ENCODE measurements at regions not wholly inside any gene's neighbourhood (a gene's known extent, or its start where the extent isn't known, plus 50 kb on each side); places are given as distances from the start of the nearest gene placed in this dataset.
"Not testable (repeated sequence)": the region's sequence is repeated elsewhere in the genome, so short reads cannot be mapped to it uniquely, and the experiment has no call there.

- intact Hi-C loops (cut with micrococcal nuclease) = no loop called here
- Histone ChIP-seq H2AFZ (ENCODE audit: insufficient read depth, low read depth, low read length, poor library complexity, severe bottlenecking) (no peak overlapping the region), H3K9me3 (ENCODE audit: control extremely low read depth in 1 of 3, control insufficient read depth in 2 of 3, insufficient read depth in 1 of 3, low read length in 2 of 3) (peaks cover 1 to 11% (median 9%) of the 10 kb centered on the region in 3 donors), H3K9ac (ENCODE audit: low read length) (no peak overlapping the region), H3K79me2 (ENCODE audit: control insufficient read depth, insufficient read depth, low read length) (no peaks in the 10 kb centered on the region), H3K36me3 (replicated peaks in 1 of 2; ENCODE audit: control extremely low read depth in 1 of 2, control insufficient read depth in 1 of 2, extremely low read depth in 1 of 2, insufficient read depth in 2 of 2, low read length in 1 of 2) (no peaks in the 10 kb centered on the region), H3K4me2 (replicated peaks; ENCODE audit: low read depth, low read length, poor library complexity, severe bottlenecking) (no peak overlapping the region), H3K27me3 (replicated peaks in 1 of 4; ENCODE audit: control extremely low read depth in 1 of 4, control insufficient read depth in 3 of 4, insufficient read depth in 4 of 4, low read length in 3 of 4) (no peaks in the 10 kb centered on the region), H3K4me1 (ENCODE audit: control insufficient read depth in 2 of 2, insufficient read depth in 2 of 2, low read length in 2 of 2) (no peaks in the 10 kb centered on the region), H4K20me1 (ENCODE audit: control insufficient read depth, insufficient read depth, low read length, poor library complexity, severe bottlenecking) (no peaks in the 10 kb centered on the region), H3K4me3 (ENCODE audit: control extremely low read depth in 1 of 5, extremely low read depth in 1 of 5, insufficient read depth in 1 of 5, low read depth in 2 of 5, low read length in 4 of 5) (no peak overlapping the region), H3K27ac (ENCODE audit: low read length in 2 of 2) (no peak overlapping the region)
- Mint-ChIP-seq H3K9me3 (ENCODE audit: insufficient read depth) (peaks cover 12% of the 10 kb centered on the region), H3K27ac (no peak overlapping the region), H3K27me3 (no peaks in the 10 kb centered on the region), H3K4me3 (no peak overlapping the region), H3K4me1 (no peaks in the 10 kb centered on the region)
- ChIA-PET POLR2A (no interaction called here), CTCF (no interaction called here)
- no peak for DNase-seq
- no peak for ATAC-seq (ENCODE audit: low read depth)
- 100% methylated on average over 1 of the region's 1 CpG for WGBS (ENCODE audit: insufficient coverage)
- TF ChIP-seq CTCF (IDR thresholded peaks at IDR 0.05) = no peak
- TF ChIP-seq EZH2 (IDR thresholded peaks at IDR 0.05; ENCODE audit: borderline replicate concordance, insufficient read depth, low read depth, low read length, poor library complexity, severe bottlenecking) = no peak
Measured at GRCh38 chr2:40020997-40021396, 241.9 kb upstream of the THUMPD2 start.

DNA sequence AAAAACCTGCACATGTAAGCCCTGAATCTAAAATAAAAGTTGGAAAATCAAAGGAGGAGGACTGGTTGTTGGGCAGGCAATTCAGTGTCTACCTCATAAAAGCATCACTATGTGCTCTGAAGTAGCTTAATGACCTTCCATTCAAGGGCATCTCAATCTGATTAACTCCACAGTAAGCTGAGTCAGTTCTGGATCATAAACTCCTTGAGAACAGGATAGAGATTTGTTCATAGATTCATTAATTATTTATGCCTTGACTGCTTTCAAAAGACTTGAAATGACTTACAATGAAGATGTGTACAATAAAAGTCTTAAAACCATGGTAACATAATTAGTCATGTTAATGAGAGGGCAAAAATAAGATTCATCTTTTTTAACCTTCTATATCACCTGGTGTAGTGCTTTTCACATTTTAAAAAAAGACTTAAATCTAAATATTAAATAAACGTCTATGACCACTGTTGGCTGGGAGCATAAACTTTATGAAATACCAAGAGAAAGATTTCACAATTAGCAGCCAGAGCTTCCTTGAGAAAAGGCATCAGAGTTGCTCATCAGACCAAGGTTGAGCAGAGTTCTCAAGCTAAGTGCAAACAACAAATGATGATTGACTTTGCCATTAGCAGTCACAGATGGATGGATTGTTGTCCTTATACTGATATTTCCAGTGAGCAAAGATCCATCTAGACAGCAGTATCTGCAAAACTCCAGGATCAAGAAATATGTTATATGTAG lies 237.3 kb upstream of the THUMPD2 start:
- no peaks in the 10 kb centered on the region for H3K79me2 ChIP-seq (ENCODE audit: control insufficient read depth, insufficient read depth, low read length)
- no peaks in the 10 kb centered on the region for H3K27me3 ChIP-seq (replicated peaks in 1 of 4; ENCODE audit: control extremely low read depth in 1 of 4, control insufficient read depth in 3 of 4, insufficient read depth in 4 of 4, low read length in 3 of 4)
- ATAC-seq (ENCODE audit: low read depth) (no peak), DNase-seq (no peak)
- H2AFZ ChIP-seq (ENCODE audit: insufficient read depth, low read depth, low read length, poor library complexity, severe bottlenecking) = no peak overlapping the region
- intact Hi-C loops (cut with micrococcal nuclease) = no loop called here
- no peak overlapping the region for H3K27ac ChIP-seq (ENCODE audit: low read length in 2 of 2)
- WGBS (ENCODE audit: insufficient coverage) = no CpG with 5 or more reads among the region's 1 CpG
- no peaks in the 10 kb centered on the region for H3K4me1 ChIP-seq (ENCODE audit: control insufficient read depth in 2 of 2, insufficient read depth in 2 of 2, low read length in 2 of 2)
- no peak for TF ChIP-seq CTCF (IDR thresholded peaks at IDR 0.05)
- ChIA-PET CTCF (no interaction called here), POLR2A (no interaction called here)
- no peak overlapping the region for H3K9ac ChIP-seq (ENCODE audit: low read length)
- no peaks in the 10 kb centered on the region for H4K20me1 ChIP-seq (ENCODE audit: control insufficient read depth, insufficient read depth, low read length, poor library complexity, severe bottlenecking)
- peaks cover 1 to 5% (median 4%) of the 10 kb centered on the region in 3 donors for H3K9me3 ChIP-seq (ENCODE audit: control extremely low read depth in 1 of 3, control insufficient read depth in 2 of 3, insufficient read depth in 1 of 3, low read length in 2 of 3)
- no peak overlapping the region for H3K27ac Mint-ChIP-seq
- no peak overlapping the region for H3K4me3 ChIP-seq (ENCODE audit: control extremely low read depth in 1 of 5, extremely low read depth in 1 of 5, insufficient read depth in 1 of 5, low read depth in 2 of 5, low read length in 4 of 5)
- no peaks in the 10 kb centered on the region for H3K27me3 Mint-ChIP-seq
- H3K9me3 Mint-ChIP-seq (ENCODE audit: insufficient read depth) = peaks cover 6% of the 10 kb centered on the region
- no peak overlapping the region for H3K4me3 Mint-ChIP-seq
- H3K4me2 ChIP-seq (replicated peaks; ENCODE audit: low read depth, low read length, poor library complexity, severe bottlenecking) = no peak overlapping the region
- H3K4me1 Mint-ChIP-seq = no peaks in the 10 kb centered on the region
- H3K36me3 ChIP-seq (replicated peaks in 1 of 2; ENCODE audit: control extremely low read depth in 1 of 2, control insufficient read depth in 1 of 2, extremely low read depth in 1 of 2, insufficient read depth in 2 of 2, low read length in 1 of 2) = no peaks in the 10 kb centered on the region

GRCh38 chr2:40013962-40014361 lies 234.9 kb upstream of the THUMPD2 start:
- H2AFZ ChIP-seq (ENCODE audit: insufficient read depth, low read depth, low read length, poor library complexity, severe bottlenecking); H3K4me2 ChIP-seq (replicated peaks; ENCODE audit: low read depth, low read length, poor library complexity, severe bottlenecking); H3K4me1 ChIP-seq (ENCODE audit: control insufficient read depth in 2 of 2, insufficient read depth in 2 of 2, low read length in 2 of 2); H3K9me3 Mint-ChIP-seq (ENCODE audit: insufficient read depth); H3K27me3 Mint-ChIP-seq; POLR2A ChIA-PET; intact Hi-C loops (cut with micrococcal nuclease); H4K20me1 ChIP-seq (ENCODE audit: control insufficient read depth, insufficient read depth, low read length, poor library complexity, severe bottlenecking); H3K4me3 Mint-ChIP-seq; H3K27ac ChIP-seq (ENCODE audit: low read length in 2 of 2); ATAC-seq (ENCODE audit: low read depth); DNase-seq; H3K27ac Mint-ChIP-seq; H3K36me3 ChIP-seq (replicated peaks in 1 of 2; ENCODE audit: control extremely low read depth in 1 of 2, control insufficient read depth in 1 of 2, extremely low read depth in 1 of 2, insufficient read depth in 2 of 2, low read length in 1 of 2); H3K4me3 ChIP-seq (ENCODE audit: control extremely low read depth in 1 of 5, extremely low read depth in 1 of 5, insufficient read depth in 1 of 5, low read depth in 2 of 5, low read length in 4 of 5); H3K4me1 Mint-ChIP-seq; CTCF ChIA-PET; H3K27me3 ChIP-seq (replicated peaks in 1 of 4; ENCODE audit: control extremely low read depth in 1 of 4, control insufficient read depth in 3 of 4, insufficient read depth in 4 of 4, low read length in 3 of 4); H3K9me3 ChIP-seq (ENCODE audit: control extremely low read depth in 1 of 3, control insufficient read depth in 2 of 3, insufficient read depth in 1 of 3, low read length in 2 of 3); H3K79me2 ChIP-seq (ENCODE audit: control insufficient read depth, insufficient read depth, low read length); H3K9ac ChIP-seq (ENCODE audit: low read length): not testable (repeated sequence)
- no CpG with 5 or more reads among the region's 17 CpGs for WGBS (ENCODE audit: insufficient coverage)

Data from B cell (primary cell).